Mammary epithelial cell (primary cell): ENCODE measurements at regions not wholly inside any gene's neighbourhood (a gene's known extent, or its start where the extent isn't known, plus 50 kb on each side); places are given as distances from the start of the nearest gene placed in this dataset.

Experiments used
- CTCF ChIP-seq, 2 donors: IDR thresholded peaks in 1 of 2; conservative IDR thresholded peaks in 1 of 2; 2 replicates each; pipeline ENCODE4 v1.5.1; 2011 to 2012; ENCODE audit warnings: inconsistent platforms in 2 of 2, low read length in 2 of 2, mild to moderate bottlenecking in 2 of 2, control low read depth in 1 of 2, low read depth in 1 of 2; ENCODE audit not compliant: insufficient read depth in 1 of 2; ENCODE audit errors: extremely low read depth in 1 of 2
- EZH2 ChIP-seq: IDR thresholded peaks from 2 replicates; pipeline ENCODE4 v1.6.1; 2012; ENCODE audit warnings: low read length, inconsistent platforms, borderline replicate concordance

- TF ChIP-seq CTCF (conservative IDR thresholded peaks at IDR 0.05 in 1 of 2, IDR thresholded peaks at IDR 0.05 in 1 of 2; ENCODE audit: extremely low read depth in 1 of 2, insufficient read depth in 1 of 2, low read depth in 1 of 2, low read length in 2 of 2) (peak; percentile 25 to 63), EZH2 (no peak)
These were observed 429.5 kb downstream of the ZIC1 start for GRCh38 chr3:147838652-147839051.
